ENCODE measurements at regions not wholly inside any gene's neighbourhood (a gene's known extent, or its start where the extent isn't known, plus 50 kb on each side); places are given as distances from the start of the nearest gene placed in this dataset.
A peak's percentile ranks its signal among the peaks of the same experiment; 100 is the strongest.

DNA sequence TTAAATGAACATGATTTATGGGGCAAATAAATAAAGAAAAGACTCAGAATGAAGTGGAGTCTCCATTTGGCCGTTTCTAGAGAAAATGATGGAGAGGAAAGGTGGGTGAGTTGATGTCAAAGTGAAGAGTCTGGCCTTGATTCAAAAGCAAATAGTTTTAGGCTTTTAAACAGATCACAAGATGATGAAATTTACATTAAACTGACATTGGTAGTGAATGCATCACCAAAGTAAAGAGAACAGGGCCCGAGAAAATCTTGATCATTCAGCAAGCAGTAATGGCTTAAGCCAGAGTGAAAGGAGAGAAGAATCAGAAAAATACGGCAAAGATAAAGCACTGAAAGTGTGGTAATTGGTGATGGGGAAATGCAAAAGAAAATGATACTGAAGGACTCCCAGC lies 460.0 kb upstream of the SGCD start:
- DNase-seq, result peak; percentile 24

DNA sequence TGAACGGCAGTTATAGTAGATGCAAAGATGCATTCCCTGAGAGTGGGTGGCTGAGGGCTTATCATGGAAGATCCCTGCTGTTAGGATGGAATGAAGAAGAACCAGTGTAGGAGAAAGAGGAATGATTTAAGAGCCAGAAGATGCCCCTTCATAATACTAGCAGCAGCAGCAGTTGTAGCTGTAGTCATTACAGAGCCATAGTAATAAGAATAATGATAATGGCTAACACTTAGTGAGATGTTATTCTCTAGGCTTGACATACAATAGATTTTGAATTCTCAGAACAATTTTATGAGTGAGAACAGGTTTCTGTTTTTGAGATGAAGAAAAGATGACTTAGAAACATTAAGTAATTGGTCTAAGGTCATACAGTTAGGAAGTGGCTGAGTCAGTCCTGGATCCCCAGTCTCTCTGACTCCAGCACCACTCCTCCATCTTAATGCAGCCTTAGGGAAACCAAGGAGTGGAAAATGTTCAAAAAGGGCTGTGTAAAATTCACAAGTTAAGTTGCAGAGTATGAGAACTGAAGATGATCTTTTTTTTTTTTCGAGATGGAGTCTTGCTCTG lies 459.4 kb upstream of the SGCD start:
- DNase-seq, result no peak

- no peak for DNase-seq
Measured at GRCh38 chr5:155870636-155871035, 456.3 kb upstream of the SGCD start.

DNA sequence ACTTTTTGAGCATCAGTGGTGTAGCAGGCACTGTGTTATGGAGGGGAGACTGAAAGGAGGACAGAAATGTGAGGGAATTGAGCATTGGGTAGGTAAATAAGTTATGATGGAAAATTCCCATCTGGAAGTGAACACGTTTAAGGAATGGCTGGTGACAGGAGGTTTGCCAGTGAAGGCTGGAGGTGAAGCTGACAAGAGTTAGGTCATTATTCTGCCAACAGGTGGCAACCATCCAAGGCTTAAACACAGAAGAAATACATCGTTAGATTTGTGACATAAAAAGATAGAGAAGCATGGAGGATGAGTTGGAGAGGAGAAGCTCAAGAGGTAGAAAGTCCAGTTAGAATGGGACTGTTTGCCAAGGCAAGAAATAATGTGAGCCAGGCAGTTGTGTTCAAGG lies 455.3 kb upstream of the SGCD start:
- DNase-seq, result no peak

GRCh38 chr5:155872629-155873220 lies 454.2 kb upstream of the SGCD start:
- DNase-seq, result peak; percentile 90

DNA sequence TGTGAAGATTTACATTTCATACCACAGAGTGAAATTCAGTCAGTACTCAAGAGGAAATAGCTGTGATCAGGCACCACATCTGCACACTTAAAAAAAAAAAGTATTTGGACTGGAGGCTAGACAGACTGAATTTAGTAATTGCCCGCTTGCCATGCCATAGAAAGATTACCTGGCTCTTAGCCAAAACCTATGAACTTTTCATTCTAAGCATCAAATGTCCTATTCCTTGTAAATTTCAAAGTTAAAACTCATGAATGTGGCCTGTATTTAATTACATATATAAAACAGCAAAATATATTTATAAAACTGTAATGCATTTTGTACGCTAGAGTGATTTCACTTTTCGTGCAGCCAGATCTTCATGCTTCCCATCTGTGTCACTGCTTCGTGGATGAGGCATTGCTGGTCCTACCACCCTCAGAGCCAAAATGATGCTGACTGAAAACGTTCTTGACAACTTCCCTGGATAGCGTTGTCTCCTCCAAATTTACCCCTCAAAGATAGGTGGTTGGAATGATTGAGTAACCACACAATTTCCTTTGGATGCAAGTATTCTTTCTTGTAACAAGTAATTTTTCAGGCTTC lies 447.9 kb upstream of the SGCD start:
- peak; percentile 91 for DNase-seq

GRCh38 chr5:155884041-155884440 lies 442.9 kb upstream of the SGCD start:
- DNase-seq, result no peak

GRCh38 chr5:155885199-155885598 lies 441.8 kb upstream of the SGCD start:
- no peak for DNase-seq

- no peak for DNase-seq
Measured at GRCh38 chr5:155886311-155887031, 440.5 kb upstream of the SGCD start.

DNA sequence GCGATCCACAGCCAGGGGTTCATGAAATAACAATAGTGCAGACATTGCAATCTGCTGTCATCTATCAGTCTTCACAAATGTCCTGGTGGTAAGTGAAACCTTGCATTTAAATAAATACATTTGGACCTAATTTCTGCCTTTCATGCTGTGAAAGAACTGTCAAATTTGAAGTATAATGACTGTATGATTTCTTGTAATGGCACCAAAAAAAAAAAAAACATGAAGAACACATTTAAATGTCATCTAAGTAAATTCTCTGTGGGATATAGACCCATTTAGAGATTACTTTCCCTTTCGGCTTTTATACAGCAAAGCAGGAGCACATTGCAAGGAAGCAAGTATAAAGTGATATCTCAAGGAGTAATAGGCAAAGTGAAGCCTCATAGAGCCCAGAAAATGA lies 431.5 kb upstream of the SGCD start:
- DNase-seq, result no peak

DNA sequence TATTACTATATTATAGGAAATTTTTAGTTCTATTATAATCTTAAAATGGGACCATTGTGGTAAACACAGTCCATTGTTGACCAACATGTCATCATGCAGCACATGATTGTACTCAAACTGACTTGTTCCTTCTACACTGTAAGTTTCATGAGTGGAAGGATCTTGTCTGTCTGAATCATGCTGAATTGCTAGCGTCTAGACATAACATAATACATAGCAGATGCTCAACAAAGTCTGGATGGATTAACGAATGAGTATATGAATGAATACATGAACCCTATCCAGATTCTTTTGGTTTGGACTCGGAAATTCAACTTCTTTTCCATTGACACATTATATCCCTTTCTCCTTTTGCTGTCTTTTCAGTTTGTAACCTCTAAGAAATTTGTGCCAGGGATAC lies 429.2 kb upstream of the SGCD start:
- DNase-seq, result peak; percentile 92

GRCh38 chr5:155898284-155898683 lies 428.7 kb upstream of the SGCD start:
- DNase-seq, result peak; percentile 92

DNA sequence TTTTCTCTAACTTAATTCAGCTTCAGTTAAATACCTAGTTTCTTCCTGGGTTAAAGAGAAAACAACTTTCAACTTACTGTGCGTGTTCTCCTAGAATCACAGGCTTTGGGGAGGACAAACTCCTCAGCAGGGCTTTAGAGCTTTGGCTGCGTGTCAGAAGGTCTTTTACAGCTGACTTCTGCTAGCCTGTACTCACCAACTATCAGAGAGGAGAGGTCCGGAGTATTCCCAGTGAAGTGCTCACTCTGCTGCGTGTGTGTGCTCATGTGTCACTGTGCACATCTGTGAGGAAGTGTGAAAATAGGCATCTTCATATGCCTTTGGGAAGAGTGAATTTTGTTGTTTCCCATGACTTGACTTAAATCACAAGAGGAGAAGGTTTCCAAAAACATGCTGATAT lies 423.2 kb upstream of the SGCD start:
- DNase-seq, result no peak

GRCh38 chr5:155905364-155905763 lies 421.6 kb upstream of the SGCD start:
- DNase-seq, result peak; percentile 80

DNA sequence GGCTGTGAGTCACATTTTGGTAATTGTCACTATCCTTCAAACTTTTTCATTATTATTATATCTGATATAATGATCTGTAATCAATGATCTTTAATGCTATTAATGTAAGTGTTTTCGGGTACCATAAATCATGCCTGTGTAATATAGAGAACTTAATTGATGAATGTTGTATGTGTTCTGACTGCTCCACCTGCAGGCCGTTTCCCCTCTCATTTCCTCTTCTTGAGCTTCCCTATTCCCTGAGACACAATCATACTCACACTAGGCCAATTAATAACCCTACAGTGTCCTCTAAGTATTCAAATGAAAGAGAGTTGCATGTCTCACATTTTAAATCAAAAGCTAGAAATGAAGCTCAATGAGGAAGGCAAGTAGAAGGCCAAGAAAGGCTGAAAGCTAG lies 420.9 kb upstream of the SGCD start:
- DNase-seq, result no peak

DNA sequence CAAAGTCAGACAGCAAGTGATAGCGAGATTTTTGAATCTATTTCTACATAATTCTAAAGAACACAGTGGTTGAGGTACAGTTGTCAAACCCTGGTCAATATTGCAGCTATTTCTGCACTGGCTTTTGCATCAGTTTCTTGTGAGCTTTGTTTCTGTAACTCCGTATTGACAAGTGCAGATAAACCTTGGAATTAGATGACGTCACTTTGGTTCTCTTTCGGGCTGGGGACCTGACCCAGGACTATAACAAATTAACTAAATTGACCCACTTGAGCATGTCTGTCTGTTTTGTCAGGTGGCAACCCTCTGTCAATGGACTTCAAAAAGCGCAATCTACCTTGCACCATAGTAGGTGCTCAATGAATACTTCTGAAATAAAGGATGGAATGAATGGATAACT lies 418.4 kb upstream of the SGCD start:
- no peak for DNase-seq

DNA sequence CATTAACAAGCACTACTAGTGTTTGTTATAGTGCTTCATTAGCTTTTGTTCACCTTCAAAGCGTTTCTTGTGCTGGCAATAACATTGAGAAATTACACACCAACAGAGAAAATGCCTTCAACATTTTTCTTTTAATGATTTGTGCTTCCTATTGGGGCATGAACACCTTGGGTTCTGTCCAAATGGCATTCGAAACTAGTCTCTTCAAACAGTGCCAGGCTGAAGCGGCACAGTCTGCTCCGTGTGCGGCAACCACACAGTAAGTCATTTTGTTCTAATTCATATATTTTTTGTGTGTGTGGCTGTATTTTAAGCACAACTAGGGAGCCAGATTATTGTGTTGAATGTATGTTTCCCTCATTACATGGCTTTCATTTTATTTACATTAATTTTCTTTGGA lies 414.7 kb upstream of the SGCD start:
- no peak for DNase-seq

GRCh38 chr5:155914766-155915165 lies 412.2 kb upstream of the SGCD start:
- no peak for DNase-seq

DNA sequence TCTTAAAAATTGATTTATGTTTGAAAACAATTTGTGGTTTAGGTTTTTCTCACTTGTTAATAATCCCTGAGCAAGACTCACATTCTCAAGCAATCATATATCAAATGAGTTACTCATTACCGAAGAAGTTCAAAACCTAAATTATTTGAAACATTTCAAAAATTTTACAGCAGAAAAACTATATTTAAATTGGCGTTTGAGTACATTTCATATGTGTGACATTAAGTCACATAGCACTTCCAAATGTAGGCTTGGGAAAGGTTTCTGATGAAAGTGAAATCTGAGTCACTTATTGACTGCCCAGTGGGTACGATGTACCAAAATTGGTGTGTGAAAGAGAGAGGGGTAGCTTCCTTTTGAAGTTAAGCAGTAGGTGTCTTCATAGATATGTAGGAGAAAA lies 411.4 kb upstream of the SGCD start:
- DNase-seq, result peak; percentile 91

GRCh38 chr5:155919126-155919525 lies 407.8 kb upstream of the SGCD start:
- DNase-seq, result no peak

DNA sequence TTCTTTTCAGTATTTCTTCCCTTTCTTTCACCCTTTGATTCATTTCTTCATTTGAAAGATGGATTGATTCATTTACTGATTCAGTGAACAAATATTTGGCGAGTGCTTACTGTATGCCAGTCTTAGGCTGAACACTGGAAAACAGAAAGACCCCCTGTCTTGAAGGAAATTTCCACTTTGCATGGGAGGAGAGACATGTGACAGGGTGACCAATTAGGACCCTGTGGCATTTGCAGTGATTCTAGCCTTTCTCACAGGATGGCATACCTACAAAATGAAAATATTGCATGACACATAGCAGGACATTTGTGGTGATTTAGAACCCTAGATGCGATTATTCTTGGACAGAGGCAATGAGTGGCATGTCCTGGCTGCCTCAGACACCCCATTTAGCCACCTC lies 407.2 kb upstream of the SGCD start:
- DNase-seq, result peak; percentile 69

GRCh38 chr5:155921621-155922020 lies 405.3 kb upstream of the SGCD start:
- DNase-seq, result peak; percentile 46

- DNase-seq, result no peak
Measured at GRCh38 chr5:155923784-155924183, 403.2 kb upstream of the SGCD start.

GRCh38 chr5:155926031-155926430 lies 400.9 kb upstream of the SGCD start:
- DNase-seq, result peak; percentile 98
